Hypothalamus (tissue), 51 donors: ENCODE measurements at regions not wholly inside any gene's neighbourhood (a gene's known extent, or its start where the extent isn't known, plus 50 kb on each side); places are given as distances from the start of the nearest gene placed in this dataset.
"Not testable (repeated sequence)": the region's sequence is repeated elsewhere in the genome, so short reads cannot be mapped to it uniquely, and the experiment has no call there.

Source experiments
- DNase-seq, 51 donors: peaks; one replicate each; lab custom pipeline; 2025; lab: John Stamatoyannopoulos, UW

DNA sequence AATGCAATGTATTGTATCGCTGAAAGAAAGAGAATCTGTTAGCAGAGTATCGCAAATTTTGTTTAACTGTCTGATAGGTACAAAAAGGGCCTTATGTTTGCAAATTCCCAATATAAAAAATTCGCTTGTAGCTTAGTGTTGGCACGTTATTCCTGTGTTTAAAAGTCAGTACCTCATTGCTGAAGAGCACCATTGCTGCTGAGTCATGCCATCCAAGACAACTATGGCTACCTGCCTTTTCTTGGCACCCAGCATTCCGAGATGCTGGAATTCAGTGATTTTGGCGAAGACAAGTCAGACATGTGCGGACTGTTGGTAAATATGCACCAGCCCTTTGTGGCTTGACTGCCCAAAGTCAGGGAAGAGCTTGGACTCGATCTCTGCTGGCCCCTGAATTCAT, 149.5 kb upstream of the EEA1 start:
- no peak for DNase-seq

DNA sequence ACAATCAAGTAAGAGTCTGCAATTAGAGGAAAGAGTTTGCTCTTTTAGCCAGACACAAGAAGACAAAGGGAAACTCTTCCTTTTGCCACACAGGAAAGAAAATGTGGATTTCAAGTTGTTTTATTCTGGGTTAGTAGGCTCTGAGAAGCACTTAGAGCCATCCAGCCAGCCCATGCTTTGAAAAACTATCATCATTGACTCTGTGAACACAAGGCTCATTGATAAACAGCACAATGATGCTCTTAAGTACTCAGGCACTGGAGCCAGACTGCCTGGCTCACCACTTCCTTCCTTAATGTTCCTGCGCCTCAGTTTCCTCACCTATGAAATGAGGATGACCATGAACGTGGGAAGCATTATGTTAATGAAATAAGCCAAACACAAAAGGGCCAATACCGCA, 150.2 kb upstream of the EEA1 start:
- no peak for DNase-seq

DNA sequence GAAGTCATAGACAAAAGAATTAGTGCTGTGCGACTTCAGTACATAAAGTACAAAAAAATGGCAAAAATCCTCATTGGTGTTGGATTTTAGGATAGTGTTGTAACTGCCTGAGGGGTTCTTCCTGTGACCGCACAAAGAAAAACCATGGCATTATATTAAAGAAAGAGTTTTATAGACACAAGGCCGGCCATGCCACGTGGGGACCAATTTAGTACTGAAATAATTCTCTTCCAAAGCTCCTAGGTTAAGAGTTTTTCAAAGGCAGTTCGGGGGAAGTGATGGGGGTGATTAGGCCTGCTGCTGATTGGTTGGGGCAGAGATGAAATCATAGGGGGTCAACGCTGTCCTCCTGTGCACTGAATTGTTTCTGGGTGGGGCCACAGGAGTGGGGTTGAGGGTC, 150.9 kb upstream of the EEA1 start:
- DNase-seq, result no peak

- DNase-seq, result no peak
Observed at GRCh38 chr12:93080452-93080851, 151.4 kb upstream of the EEA1 start.

DNA sequence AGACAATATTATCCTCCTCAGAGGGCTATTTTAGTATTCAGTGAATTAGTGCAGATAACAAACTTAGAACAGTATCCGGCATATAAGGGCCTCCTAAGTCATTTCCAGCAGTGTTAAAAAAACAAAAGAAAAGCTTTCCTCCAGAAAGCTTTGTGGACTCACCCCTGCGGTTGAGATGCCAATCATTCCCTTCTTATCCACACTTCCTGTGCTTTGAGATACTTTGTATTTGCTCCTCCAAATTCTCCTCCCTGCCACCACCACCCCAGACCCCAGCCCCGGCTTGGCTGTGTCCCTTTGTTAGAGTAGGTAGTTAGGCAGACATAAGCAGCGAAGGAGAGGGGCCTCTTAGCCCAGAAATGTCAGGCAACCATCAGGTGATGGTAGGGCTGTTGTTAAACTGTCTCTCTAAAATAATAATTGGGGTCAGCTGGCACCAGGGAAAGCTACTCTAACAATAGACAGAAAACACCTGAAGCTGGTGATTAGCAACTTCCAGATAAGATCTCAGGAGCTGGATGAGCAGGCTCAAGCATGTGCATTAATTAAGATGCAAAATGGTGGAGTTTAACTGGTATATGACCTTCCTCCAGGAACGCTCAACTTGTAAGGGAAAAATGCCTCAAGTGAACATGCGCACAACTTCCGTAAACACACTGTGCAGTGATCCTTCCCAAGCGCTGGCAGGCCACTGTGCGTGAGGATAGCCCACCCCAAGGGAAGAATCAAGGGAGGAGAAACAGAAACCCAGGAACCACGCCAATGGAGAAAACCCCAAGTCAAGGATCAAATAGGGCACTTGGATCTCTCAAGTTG, 152.1 kb upstream of the EEA1 start:
- DNase-seq, result no peak

DNA sequence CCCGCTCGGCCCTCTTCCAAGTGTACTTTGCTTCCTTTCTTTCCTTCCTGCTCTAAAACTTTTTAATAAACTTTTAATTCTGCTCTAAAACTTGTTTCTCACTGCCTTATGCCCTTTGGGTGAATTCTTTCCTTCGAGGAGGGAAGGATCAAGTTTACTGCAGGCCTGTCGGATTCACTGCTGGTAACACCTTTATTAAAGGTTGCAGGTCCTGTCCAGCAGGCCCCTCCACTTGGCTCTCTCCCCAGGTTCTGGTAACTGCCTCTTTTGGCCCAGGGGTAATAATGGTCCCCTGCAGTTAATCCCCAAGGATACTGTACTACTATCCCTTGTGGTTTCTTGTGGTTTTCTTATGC, 152.7 kb upstream of the EEA1 start:
- DNase-seq, result no peak

DNA sequence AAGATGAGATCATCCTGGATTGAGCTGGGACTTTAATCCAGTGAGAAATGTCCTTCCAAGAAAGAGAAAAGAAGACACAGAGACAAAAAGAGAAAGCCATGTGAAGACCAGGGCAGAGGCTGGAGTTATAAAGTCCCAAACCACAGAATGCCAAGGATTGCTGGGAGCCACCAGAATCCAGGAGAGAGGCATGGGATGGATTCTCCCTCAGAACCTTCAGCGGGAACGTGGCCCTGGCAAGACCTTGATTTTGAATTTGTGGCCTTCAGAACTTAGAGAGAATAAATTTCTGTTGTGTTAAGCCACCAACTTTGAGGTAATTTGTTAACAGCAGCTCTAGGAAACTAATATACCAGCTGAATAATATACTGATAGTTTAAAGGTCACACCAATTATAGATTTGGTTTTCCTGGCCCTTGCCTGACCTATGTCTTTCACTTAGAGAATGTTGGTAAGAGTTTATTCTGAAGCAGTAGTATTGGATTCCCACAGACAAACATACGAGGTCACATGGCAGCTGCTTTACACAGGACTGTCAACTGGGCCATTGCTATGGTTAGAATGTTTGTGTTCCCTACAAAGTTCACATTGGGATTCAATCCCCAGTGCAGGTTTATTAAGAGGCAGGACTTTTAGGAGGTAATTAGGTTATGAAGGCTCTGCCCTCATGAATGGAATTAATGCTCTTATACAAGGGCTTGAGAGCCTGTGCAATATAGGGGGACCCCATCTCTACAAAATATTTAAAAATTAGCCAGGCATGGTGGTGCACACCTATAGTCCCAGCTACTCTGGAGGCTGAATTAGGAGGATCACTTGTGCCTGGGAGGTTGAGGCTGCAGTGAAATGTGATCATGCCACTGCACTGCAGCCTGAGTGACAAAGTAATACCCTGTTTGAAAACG, 156.5 kb upstream of the EEA1 start:
- no peak for DNase-seq

DNA sequence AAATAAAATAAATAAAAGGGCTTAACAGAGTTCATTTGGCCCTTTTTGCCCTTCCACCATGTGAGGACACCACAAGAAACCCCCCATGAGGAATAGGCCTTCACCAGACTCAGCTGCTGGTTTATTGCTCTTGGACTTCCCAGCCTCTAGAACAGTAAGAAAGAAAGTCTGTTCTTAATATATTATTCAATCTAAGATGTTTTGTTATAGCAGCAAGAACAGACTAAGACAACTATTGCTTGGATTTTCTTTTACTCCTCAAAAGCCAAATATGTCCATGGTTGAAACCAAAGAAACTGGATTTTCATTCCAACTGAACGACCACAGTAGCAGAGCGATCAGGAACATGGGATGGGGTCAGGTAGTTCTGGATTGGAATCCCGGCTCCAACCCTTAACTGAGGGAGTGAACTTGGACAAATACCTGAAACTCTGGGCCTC, 157.2 kb upstream of the EEA1 start:
- no peak for DNase-seq

DNA sequence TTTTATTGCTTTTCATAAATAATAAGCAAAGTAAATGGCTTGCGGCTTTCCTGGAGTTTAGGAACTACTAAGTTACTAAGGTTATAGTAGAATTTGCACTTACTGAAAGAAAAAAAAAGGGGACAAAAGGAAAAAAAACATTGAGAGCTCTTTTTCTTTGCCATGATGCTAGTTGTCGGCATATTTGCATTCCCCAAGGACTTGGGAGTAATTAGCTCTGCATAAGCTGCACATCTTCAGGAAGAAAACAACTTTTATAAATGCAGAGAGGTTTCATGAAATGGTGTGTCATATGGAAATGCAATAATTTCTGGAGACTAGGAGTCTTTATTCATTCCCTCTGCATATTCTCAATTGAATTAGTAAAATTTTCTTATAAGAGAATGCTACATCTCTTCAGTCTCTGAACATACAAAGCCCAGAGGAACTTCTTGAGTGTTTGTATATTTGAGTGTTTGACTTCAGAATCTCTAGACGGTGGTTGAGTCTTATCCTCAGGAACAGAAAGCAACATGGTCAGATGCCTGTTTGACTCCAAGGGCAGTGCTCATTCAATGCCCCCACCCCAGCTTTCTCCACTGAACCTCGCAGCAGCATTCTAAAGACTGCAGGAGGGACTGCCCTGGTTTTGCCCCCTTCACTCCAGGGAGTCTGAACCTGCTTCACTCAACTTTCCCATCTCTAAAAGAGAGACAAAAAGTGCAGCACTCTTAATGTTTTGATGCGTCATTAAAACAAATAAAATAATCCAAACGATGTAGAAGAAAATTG, 158.9 kb upstream of the EEA1 start:
- no peak for DNase-seq

- no peak for DNase-seq
Observed at GRCh38 chr12:93089805-93090569, 160.9 kb upstream of the EEA1 start.

DNA sequence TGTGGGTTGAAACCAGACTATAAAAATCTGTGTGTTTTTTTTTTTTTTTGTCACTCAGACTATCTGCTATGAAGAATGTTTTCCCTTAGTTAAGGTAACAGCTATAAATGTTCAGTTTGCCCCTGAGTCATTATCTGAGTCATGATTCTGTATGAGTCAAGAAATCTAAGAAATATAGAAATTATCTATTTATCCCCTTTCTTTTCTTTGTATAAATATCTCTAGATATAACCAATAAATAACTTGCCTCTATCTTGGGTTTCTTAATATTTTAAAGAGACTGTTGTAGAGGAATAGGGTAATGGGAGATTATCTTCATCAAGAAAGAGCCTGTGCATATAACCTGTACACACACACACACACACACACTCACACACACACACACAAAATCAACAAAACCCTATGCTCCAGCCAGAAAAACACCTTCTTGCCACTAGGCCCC, 161.7 kb upstream of the EEA1 start:
- DNase-seq, result no peak

DNA sequence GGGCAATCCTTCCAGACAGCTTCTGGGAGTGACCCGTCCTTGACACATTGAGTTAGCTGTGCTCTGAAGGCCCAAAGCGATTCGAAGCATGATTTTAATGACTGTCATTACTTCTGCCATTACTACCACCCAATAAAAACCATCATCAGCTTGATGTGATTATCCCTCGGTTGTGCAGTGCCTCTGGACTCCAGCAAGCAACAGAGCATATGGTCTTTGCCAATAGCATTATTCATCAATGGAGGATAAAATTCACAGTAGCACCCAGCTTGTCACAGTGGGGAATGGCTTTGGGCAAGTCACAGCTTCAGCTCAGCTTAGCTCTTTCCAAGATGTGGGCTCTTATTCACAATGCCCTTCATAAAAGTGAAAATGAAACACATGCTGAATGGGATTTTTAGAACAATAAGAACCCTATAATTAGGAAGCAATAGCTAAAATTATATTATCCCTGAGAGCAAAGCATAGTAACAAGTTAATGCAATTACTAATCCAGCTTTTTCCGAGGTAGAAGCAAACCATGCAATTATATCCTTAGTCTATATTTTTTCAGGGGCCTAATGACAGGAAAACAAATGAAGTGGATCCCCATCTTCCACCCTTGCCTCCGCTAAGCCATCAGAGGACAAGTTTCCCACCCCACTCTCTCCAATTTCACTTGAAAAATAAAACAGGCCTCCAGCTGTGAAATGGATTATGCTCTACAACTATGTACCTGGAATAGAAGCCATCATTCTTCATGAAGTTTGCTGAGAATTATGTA, 163.0 kb upstream of the EEA1 start:
- no peak for DNase-seq

GRCh38 chr12:93092649-93092945, 163.5 kb upstream of the EEA1 start:
- no peak for DNase-seq

GRCh38 chr12:93093243-93093642, 164.1 kb upstream of the EEA1 start:
- DNase-seq, result no peak

DNA sequence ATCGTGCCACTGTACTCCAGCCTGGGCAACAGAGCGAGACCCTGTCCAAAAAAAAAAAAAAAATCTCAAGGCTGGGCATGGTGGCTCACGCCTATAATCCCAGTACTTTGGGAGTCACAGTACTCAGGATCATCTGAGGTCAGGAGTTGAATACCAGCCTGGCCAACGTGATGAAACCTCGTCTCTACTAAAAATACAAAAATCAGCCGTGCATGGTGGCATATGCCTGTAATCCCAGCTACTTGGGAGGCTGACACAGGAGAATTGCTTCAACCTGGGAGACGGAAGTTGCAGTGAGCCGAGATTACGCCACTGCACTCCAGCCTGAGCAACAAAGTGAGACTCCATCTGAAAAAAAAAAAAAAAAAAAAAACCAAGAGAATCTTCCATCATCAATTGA, 165.1 kb upstream of the EEA1 start:
- not testable (repeated sequence) for DNase-seq

DNA sequence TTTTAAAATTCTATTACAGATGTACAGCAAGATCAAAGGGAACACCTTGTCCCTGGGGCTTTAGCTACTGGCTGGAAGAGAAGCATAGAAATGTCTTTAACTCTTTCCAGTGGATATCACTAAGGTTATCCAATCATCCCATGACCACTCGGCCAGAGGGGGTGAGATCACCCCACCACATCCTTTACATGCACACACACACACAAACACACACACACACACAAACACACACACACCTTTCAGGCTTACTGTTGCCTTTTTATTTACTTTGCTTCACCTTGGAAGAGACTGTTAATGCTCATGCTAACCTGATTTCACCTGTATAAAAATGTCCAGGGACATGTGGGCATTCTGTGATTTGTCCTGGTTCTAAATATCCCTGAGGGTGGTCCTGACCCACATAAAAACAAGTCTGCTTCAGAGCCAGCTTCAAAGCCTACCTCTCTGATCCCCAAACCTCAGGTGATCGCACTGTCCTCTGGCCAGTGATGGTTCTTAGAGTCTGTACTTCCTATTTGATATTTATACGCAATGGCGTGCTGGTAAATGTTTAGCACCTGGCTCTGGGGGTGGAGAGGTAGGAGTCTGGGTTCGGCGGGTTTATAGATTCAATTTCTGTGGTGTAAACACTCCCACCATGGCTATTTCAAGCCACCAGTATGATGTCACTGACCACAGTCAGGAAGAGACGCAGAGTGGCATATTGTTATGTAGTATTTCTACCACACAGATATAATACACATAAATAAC, 166.1 kb upstream of the EEA1 start:
- DNase-seq, result no peak

- no peak for DNase-seq
Observed at GRCh38 chr12:93097417-93097816, 168.3 kb upstream of the EEA1 start.

GRCh38 chr12:93098077-93098476, 169.0 kb upstream of the EEA1 start:
- peak in 13 of 51 donors; percentile 0 to 23 (median 4) for DNase-seq

- no peak for DNase-seq
Observed at GRCh38 chr12:93099792-93100191, 170.7 kb upstream of the EEA1 start.
